H4 (cell line): ENCODE measurements at regions not wholly inside any gene's neighbourhood (a gene's known extent, or its start where the extent isn't known, plus 50 kb on each side); places are given as distances from the start of the nearest gene placed in this dataset.
"Not testable (repeated sequence)": the region's sequence is repeated elsewhere in the genome, so short reads cannot be mapped to it uniquely, and the experiment has no call there.

Experiments
- DNase-seq: peaks from one replicate; pipeline ENCODE4 v3.0.0-alpha.2; 2015; ENCODE audit warnings: low spot score

GRCh38 chr7:135872861-135873260, 104.3 kb downstream of the MTPN start:
- not testable (repeated sequence) for DNase-seq

GRCh38 chr7:135862586-135863340, 114.2 kb upstream of the FAM180A start:
- DNase-seq, result no peak

- DNase-seq, result peak; percentile 41
Measured at GRCh38 chr7:135859538-135859937, 110.9 kb upstream of the FAM180A start.

- no peak for DNase-seq
Measured at GRCh38 chr7:135858851-135859250, 110.2 kb upstream of the FAM180A start.

GRCh38 chr7:135858379-135858778, 109.8 kb upstream of the FAM180A start:
- DNase-seq, result no peak

GRCh38 chr7:135857519-135858274, 109.1 kb upstream of the FAM180A start:
- DNase-seq, result no peak

GRCh38 chr7:135856356-135857144, 107.9 kb upstream of the FAM180A start:
- DNase-seq, result peak; percentile 97

- peak; percentile 88 for DNase-seq
Measured at GRCh38 chr7:135855846-135856245, 107.2 kb upstream of the FAM180A start.

- peak; percentile 36 for DNase-seq
Measured at GRCh38 chr7:135853499-135853898, 104.9 kb upstream of the FAM180A start.

GRCh38 chr7:135853008-135853407, 104.4 kb upstream of the FAM180A start:
- DNase-seq, result no peak

GRCh38 chr7:135847242-135847641, 98.6 kb upstream of the FAM180A start:
- DNase-seq, result no peak

- no peak for DNase-seq
Measured at GRCh38 chr7:135846339-135846738, 97.7 kb upstream of the FAM180A start.

- DNase-seq, result no peak
Measured at GRCh38 chr7:135845415-135846075, 96.9 kb upstream of the FAM180A start.

- no peak for DNase-seq
Measured at GRCh38 chr7:135844903-135845302, 96.3 kb upstream of the FAM180A start.

GRCh38 chr7:135843214-135843613, 94.6 kb upstream of the FAM180A start:
- DNase-seq, result no peak

- no peak for DNase-seq
Measured at GRCh38 chr7:135842446-135843179, 94.0 kb upstream of the FAM180A start.

GRCh38 chr7:135840591-135840990, 92.0 kb upstream of the FAM180A start:
- no peak for DNase-seq

- no peak for DNase-seq
Measured at GRCh38 chr7:135837675-135838074, 89.1 kb upstream of the FAM180A start.

GRCh38 chr7:135834266-135834665, 85.7 kb upstream of the FAM180A start:
- no peak for DNase-seq

GRCh38 chr7:135833642-135834041, 85.0 kb upstream of the FAM180A start:
- DNase-seq, result no peak
